Esophagus muscularis mucosa (tissue), 3 donors: ENCODE measurements at regions not wholly inside any gene's neighbourhood (a gene's known extent, or its start where the extent isn't known, plus 50 kb on each side); places are given as distances from the start of the nearest gene placed in this dataset.

Source experiments
- CTCF ChIP-seq, 3 experiments: fragments of 200-600 bp in 2 of 3; fragments of 450-650 bp in 1 of 3; sonication (generic) in 2 of 3; IDR thresholded peaks; one replicate each; pipeline ENCODE4 v1.5.1; 2017 to 2019; ENCODE audit warnings: antibody characterized with exemption in 3 of 3, mild to moderate bottlenecking in 2 of 3, moderate library complexity in 1 of 3
- POLR2A ChIP-seq: fragments of 450-650 bp; IDR thresholded peaks from one replicate; pipeline ENCODE4 v1.6.1; 2017; ENCODE audit warnings: antibody characterized with exemption, moderate library complexity, mild to moderate bottlenecking, low read depth

GRCh38 chr10:58086763-58087150, 180.9 kb downstream of the IPMK start:
- no peak for TF ChIP-seq CTCF (IDR thresholded peaks at IDR 0.05)
- TF ChIP-seq POLR2A = no peak
